ENCODE measurements at regions not wholly inside any gene's neighbourhood (a gene's known extent, or its start where the extent isn't known, plus 50 kb on each side); places are given as distances from the start of the nearest gene placed in this dataset.

GRCh38 chr18:24658302-24658701 is 197.9 kb downstream of the HRH4 start:
- ATAC-seq (ENCODE audit: low read depth), result no peak
- H3K4me1 Mint-ChIP-seq, result peaks cover 21% of the 10 kb centered on the region
- peaks cover 7% of the 10 kb centered on the region for H3K27me3 Mint-ChIP-seq
- no peak overlapping the region for H3K4me3 Mint-ChIP-seq
- TF ChIP-seq CTCF (IDR thresholded peaks at IDR 0.05), result no peak
- no peak for DNase-seq
- CTCF ChIA-PET, result no interaction called here
- no peaks in the 10 kb centered on the region for H3K9me3 Mint-ChIP-seq
- no peak overlapping the region for H3K27ac Mint-ChIP-seq
- POLR2A ChIA-PET, result no interaction called here
- H3K36me3 Mint-ChIP-seq (ENCODE audit: low read depth), result no peaks in the 10 kb centered on the region
- intact Hi-C loops (cut with micrococcal nuclease), result no loop called here

- Mint-ChIP-seq H3K4me3 (peak overlapping the region; percentile 67), H3K27me3 (peaks cover 7% of the 10 kb centered on the region), H3K4me1 (peaks cover 21% of the 10 kb centered on the region), H3K27ac (no peak overlapping the region), H3K36me3 (ENCODE audit: low read depth) (no peaks in the 10 kb centered on the region), H3K9me3 (no peaks in the 10 kb centered on the region)
- DNase-seq, result no peak
- ATAC-seq (ENCODE audit: low read depth), result peak; percentile 42
- CTCF ChIA-PET, result no interaction called here
- intact Hi-C loops (cut with micrococcal nuclease), result no loop called here
- no peak for TF ChIP-seq CTCF (IDR thresholded peaks at IDR 0.05)
- POLR2A ChIA-PET, result no interaction called here
Observed at GRCh38 chr18:24659827-24660720, 199.6 kb downstream of the HRH4 start.

GRCh38 chr18:24660956-24661355 is 200.5 kb downstream of the HRH4 start:
- peaks cover 21% of the 10 kb centered on the region for H3K4me1 Mint-ChIP-seq
- no peaks in the 10 kb centered on the region for H3K9me3 Mint-ChIP-seq
- ATAC-seq (ENCODE audit: low read depth) (no peak), DNase-seq (no peak)
- H3K27me3 Mint-ChIP-seq, result peaks cover 7% of the 10 kb centered on the region
- H3K4me3 Mint-ChIP-seq, result no peak overlapping the region
- intact Hi-C loops (cut with micrococcal nuclease), result no loop called here
- ChIA-PET POLR2A (no interaction called here), CTCF (no interaction called here)
- no peak overlapping the region for H3K27ac Mint-ChIP-seq
- no peak for TF ChIP-seq CTCF (IDR thresholded peaks at IDR 0.05)
- H3K36me3 Mint-ChIP-seq (ENCODE audit: low read depth), result no peaks in the 10 kb centered on the region

- no peak overlapping the region for H3K4me3 Mint-ChIP-seq
Observed at GRCh38 chr18:24662412-24662821, 202.0 kb downstream of the HRH4 start.

GRCh38 chr18:24663026-24663425 is 202.6 kb downstream of the HRH4 start:
- H3K4me1 Mint-ChIP-seq, result peaks cover 21% of the 10 kb centered on the region
- no peak overlapping the region for H3K4me3 Mint-ChIP-seq
- no peaks in the 10 kb centered on the region for H3K9me3 Mint-ChIP-seq
- no peak for ATAC-seq (ENCODE audit: low read depth)
- no peak overlapping the region for H3K27ac Mint-ChIP-seq
- H3K36me3 Mint-ChIP-seq (ENCODE audit: low read depth), result no peaks in the 10 kb centered on the region
- POLR2A ChIA-PET, result no interaction called here
- TF ChIP-seq CTCF (IDR thresholded peaks at IDR 0.05), result no peak
- CTCF ChIA-PET, result no interaction called here
- H3K27me3 Mint-ChIP-seq, result peaks cover 7% of the 10 kb centered on the region
- intact Hi-C loops (cut with micrococcal nuclease), result no loop called here
- DNase-seq, result no peak

More at GRCh38 chr18:24662412-24662821, 202.0 kb downstream of the HRH4 start:
- no peak for ATAC-seq (ENCODE audit: low read depth)
- Mint-ChIP-seq H3K27me3 (peaks cover 7% of the 10 kb centered on the region), H3K9me3 (no peaks in the 10 kb centered on the region), H3K27ac (no peak overlapping the region), H3K36me3 (ENCODE audit: low read depth) (no peaks in the 10 kb centered on the region), H3K4me1 (peaks cover 21% of the 10 kb centered on the region)
- intact Hi-C loops (cut with micrococcal nuclease), result no loop called here
- no peak for DNase-seq
- POLR2A ChIA-PET, result no interaction called here
- TF ChIP-seq CTCF (IDR thresholded peaks at IDR 0.05), result no peak
- CTCF ChIA-PET, result no interaction called here

Measured in activated B cell treated with CpG ODN at 0.5 μM for 24 hours (primary cell).